ENCODE measurements at regions not wholly inside any gene's neighbourhood (a gene's known extent, or its start where the extent isn't known, plus 50 kb on each side); places are given as distances from the start of the nearest gene placed in this dataset.

DNA sequence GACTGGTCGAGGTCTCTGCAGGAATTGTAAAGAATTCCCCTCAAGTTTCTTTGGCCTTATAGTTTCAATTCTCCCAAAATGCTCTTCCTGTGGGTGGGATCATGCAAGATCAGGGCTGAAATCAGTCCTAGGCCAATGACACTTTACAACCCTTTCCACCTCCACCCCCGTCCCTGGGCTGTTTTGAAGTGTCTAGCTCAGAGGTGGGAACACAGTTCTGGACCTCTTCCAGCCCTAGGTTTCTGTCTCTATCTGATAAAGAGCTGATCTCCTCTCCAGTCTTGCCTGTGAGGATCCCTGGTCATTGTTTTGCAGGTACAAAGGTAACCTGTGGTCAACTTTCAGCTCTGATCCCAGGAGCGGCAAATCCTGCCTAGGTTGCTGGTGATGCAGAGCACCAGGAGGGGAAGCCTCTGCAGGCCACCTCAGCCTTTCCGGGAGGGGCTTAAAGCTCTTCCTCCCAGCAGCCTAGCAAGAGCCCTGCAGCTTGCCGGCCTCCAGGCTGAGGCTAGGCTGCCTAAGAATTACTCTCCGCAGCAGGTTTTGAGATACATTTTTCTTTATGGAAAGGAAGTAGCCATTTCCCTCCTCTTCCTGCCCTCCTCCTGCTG lies 69.8 kb upstream of the WIPF1 start:
- no peak for DNase-seq

- DNase-seq, result no peak
Observed at GRCh38 chr2:174666845-174667244, 69.2 kb upstream of the WIPF1 start.

DNA sequence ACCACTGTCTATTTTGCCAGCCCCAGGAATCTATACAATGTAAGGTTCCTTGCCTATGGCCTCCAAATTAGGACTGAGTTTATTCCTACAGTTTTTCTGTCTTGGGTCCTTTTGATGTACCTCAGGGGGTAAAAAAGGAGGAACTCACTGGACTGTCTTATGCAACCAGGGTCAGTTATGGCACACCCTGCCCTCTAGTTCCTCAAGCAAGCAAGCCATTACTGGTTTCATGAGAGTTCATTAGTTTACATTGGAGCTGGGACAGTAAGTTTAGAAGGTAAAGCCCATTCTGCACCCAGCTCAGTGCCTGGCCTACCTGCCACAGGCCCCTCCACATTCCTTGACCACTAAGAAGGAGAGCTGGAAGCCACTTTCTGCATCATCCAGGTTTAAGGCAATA lies 68.7 kb upstream of the WIPF1 start:
- no peak for DNase-seq

GRCh38 chr2:174664084-174664759 lies 66.6 kb upstream of the WIPF1 start:
- DNase-seq, result no peak

GRCh38 chr2:174663550-174663949 lies 65.9 kb upstream of the WIPF1 start:
- no peak for DNase-seq

DNA sequence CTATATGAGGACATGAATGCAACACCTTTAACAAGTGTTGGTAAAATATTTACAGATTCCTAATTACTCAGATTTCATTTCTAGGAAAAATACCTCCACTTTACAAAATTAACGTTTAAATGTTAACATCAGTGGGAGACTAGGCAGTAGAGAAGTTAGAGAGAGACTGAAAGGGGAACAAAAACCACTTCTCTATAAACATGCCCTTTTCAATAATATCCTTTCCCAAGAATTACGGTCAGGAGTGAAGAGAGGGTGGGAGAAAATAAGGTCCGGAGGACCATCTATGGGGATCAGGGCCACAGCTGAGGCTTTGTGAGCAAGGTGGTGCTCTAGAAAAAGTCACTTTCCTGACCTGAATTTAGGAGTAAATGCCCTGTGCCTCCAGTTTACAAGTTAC lies 65.3 kb upstream of the WIPF1 start:
- no peak for DNase-seq

DNA sequence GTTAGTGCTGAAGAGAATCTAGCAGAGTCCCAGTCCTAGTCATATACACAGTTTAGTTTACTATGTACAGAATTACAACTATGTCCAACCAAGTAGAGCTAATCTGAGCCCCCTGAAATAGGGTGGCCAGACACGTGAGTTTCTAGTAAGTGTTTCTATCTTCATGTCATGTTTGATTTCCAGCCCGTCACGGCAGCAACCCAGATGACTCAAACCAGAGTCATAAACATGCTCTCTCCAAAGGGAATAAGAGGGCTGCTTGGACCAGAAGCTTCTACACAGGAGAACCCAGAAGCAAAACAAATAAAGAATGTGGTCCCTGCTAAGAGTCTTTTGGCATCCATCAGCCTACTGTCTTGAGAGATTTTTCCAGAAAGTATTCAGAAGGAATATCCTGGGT lies 64.9 kb upstream of the WIPF1 start:
- no peak for DNase-seq

DNA sequence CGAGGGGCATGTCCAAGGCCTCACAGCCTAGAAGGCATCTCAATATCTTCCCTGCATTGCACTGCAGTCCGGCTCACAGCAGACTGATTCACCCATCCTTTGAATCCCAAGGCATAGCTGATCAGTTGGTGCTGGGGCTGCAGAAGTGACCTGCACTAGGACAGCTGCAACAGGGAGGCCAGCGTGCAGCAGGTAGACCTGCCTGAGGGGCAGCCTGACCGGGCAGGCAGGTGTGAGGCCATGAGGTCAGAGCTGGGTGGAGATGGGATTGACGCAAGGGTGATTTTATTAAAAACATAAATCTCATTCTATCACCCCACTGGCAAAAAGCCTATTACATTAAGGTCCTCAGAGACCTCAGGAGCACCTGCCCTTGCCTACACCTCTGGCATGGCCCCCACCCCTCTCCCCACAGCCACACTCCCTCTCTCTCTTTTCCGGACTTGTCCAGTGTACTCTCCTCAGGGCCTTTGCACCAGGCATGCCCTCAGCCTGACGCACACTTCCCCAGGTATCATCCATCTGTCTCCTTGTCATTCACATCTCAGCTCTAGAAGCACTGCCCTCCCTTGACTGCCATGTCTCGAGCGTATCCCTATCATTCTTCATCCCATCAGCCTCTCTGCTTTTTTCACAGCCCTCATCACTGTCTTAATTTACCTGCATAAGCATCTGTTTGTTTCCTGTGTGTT lies 63.5 kb upstream of the WIPF1 start:
- no peak for DNase-seq

- DNase-seq, result no peak
Observed at GRCh38 chr2:174659069-174659900, 61.7 kb upstream of the WIPF1 start.

GRCh38 chr2:174656676-174657176 lies 59.1 kb upstream of the WIPF1 start:
- DNase-seq, result no peak

DNA sequence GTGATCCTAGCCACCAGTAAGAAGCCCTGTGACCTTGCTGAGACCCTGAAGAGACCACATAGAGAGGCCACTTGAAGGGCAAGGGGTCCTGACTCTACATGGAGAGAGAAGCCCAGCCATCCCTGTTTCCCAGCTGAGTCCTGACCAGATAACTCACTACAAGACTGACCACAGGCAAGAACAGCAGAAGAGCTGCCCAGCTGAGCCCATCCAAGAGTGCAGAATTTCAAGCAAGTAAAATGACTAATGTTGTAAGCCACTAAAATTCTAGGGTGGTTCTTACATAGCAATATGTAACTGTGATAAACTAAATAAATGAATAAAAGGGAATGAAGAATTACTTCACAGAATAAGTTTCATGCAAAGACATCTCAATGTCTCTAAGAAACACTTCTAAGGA lies 58.4 kb upstream of the WIPF1 start:
- DNase-seq, result no peak

- no peak for DNase-seq
Observed at GRCh38 chr2:174654419-174654941, 56.9 kb upstream of the WIPF1 start.

- no peak for DNase-seq
Observed at GRCh38 chr2:174648896-174649295, 51.3 kb upstream of the WIPF1 start.

All from DMS153 (cell line).